ENCODE measurements at regions not wholly inside any gene's neighbourhood (a gene's known extent, or its start where the extent isn't known, plus 50 kb on each side); places are given as distances from the start of the nearest gene placed in this dataset.

- Histone ChIP-seq H3K27me3 (ENCODE audit: insufficient read depth, poor library complexity, severe bottlenecking) (no peaks in the 10 kb centered on the region), H3K4me3 (replicated peaks; ENCODE audit: insufficient read depth, low read length) (no peak overlapping the region), H3K27ac (replicated peaks) (no peak overlapping the region)
- TF ChIP-seq GABPA (IDR thresholded peaks at IDR 0.05; ENCODE audit: low read depth) (no peak), SPI1 (IDR thresholded peaks at IDR 0.05; ENCODE audit: borderline replicate concordance, low read depth) (no peak), CTCF (IDR thresholded peaks at IDR 0.05; ENCODE audit: insufficient read depth, low read length) (no peak), POLR2AphosphoS5 (IDR thresholded peaks at IDR 0.05; ENCODE audit: low read depth) (no peak), REST (IDR thresholded peaks at IDR 0.05; ENCODE audit: insufficient replicate concordance, low read depth) (no peak)
- no peak for DNase-seq (ENCODE audit: low read depth in 1 of 2, low spot score in 1 of 2)
These were observed 731.5 kb upstream of the MARCKS start for GRCh38 chr6:113125626-113126025.

GRCh38 chr6:113127786-113128419 is 729.2 kb upstream of the MARCKS start:
- H3K27ac ChIP-seq (replicated peaks) = no peak overlapping the region
- H3K27me3 ChIP-seq (ENCODE audit: insufficient read depth, poor library complexity, severe bottlenecking) = no peaks in the 10 kb centered on the region
- H3K4me3 ChIP-seq (replicated peaks; ENCODE audit: insufficient read depth, low read length) = no peak overlapping the region
- TF ChIP-seq POLR2AphosphoS5 (IDR thresholded peaks at IDR 0.05; ENCODE audit: low read depth) = no peak
- TF ChIP-seq GABPA (IDR thresholded peaks at IDR 0.05; ENCODE audit: low read depth) = no peak
- no peak for TF ChIP-seq CTCF (IDR thresholded peaks at IDR 0.05; ENCODE audit: insufficient read depth, low read length)
- no peak for DNase-seq (ENCODE audit: low read depth in 1 of 2, low spot score in 1 of 2)

- Histone ChIP-seq H3K27ac (replicated peaks) (no peak overlapping the region), H3K4me3 (replicated peaks; ENCODE audit: insufficient read depth, low read length) (no peak overlapping the region), H3K27me3 (ENCODE audit: insufficient read depth, poor library complexity, severe bottlenecking) (no peaks in the 10 kb centered on the region)
- no peak for TF ChIP-seq SPI1 (IDR thresholded peaks at IDR 0.05; ENCODE audit: borderline replicate concordance, low read depth)
- TF ChIP-seq REST (IDR thresholded peaks at IDR 0.05; ENCODE audit: insufficient replicate concordance, low read depth) = no peak
- no peak for TF ChIP-seq GABPA (IDR thresholded peaks at IDR 0.05; ENCODE audit: low read depth)
- no peak for TF ChIP-seq POLR2AphosphoS5 (IDR thresholded peaks at IDR 0.05; ENCODE audit: low read depth)
- no peak for TF ChIP-seq CTCF (IDR thresholded peaks at IDR 0.05; ENCODE audit: insufficient read depth, low read length)
- no peak for DNase-seq (ENCODE audit: low read depth in 1 of 2, low spot score in 1 of 2)
These were observed 728.5 kb upstream of the MARCKS start for GRCh38 chr6:113128661-113129060.

- Histone ChIP-seq H3K4me3 (replicated peaks; ENCODE audit: insufficient read depth, low read length) (no peak overlapping the region), H3K27ac (replicated peaks) (no peak overlapping the region), H3K27me3 (ENCODE audit: insufficient read depth, poor library complexity, severe bottlenecking) (no peaks in the 10 kb centered on the region)
- TF ChIP-seq REST (IDR thresholded peaks at IDR 0.05; ENCODE audit: insufficient replicate concordance, low read depth) (no peak), CTCF (IDR thresholded peaks at IDR 0.05; ENCODE audit: insufficient read depth, low read length) (no peak), GABPA (IDR thresholded peaks at IDR 0.05; ENCODE audit: low read depth) (no peak), SPI1 (IDR thresholded peaks at IDR 0.05; ENCODE audit: borderline replicate concordance, low read depth) (no peak), POLR2AphosphoS5 (IDR thresholded peaks at IDR 0.05; ENCODE audit: low read depth) (no peak)
- no peak for DNase-seq (ENCODE audit: low read depth in 1 of 2, low spot score in 1 of 2)
These were observed 727.2 kb upstream of the MARCKS start for GRCh38 chr6:113129991-113130390.
